ENCODE measurements at regions not wholly inside any gene's neighbourhood (a gene's known extent, or its start where the extent isn't known, plus 50 kb on each side); places are given as distances from the start of the nearest gene placed in this dataset.

- TF ChIP-seq ZNF462 (CRISPR knock-in tag; IDR thresholded peaks at IDR 0.05) (no peak), CTCF (conservative IDR thresholded peaks at IDR 0.05; ENCODE audit: low read depth in 2 of 2) (no peak), JUNB (IDR thresholded peaks at IDR 0.05; ENCODE audit: unreplicated experiment) (no peak)
These were observed 465.4 kb downstream of the FSCB start (continued) for GRCh38 chr14:44041700-44042099.

- Histone ChIP-seq H3K9me2 (ENCODE audit: insufficient read depth) (peaks cover 11% of the 10 kb centered on the region; the same call in 1 of the 2 replicates), H3K36me3 (ENCODE audit: insufficient read depth) (no peaks in the 10 kb centered on the region), H3K4me2 (no peak overlapping the region), H2AFZ (no peak overlapping the region), H3F3A (replicated peaks; ENCODE audit: low read depth) (no peaks in the 10 kb centered on the region), H3K27ac (ENCODE audit: low read depth) (no peak overlapping the region), H3K4me3 (no peak overlapping the region), H3K27me3 (ENCODE audit: insufficient read depth) (no peaks in the 10 kb centered on the region), H3K79me2 (replicated peaks; ENCODE audit: insufficient read depth) (no peaks in the 10 kb centered on the region), H3K4me1 (ENCODE audit: insufficient read depth) (no peaks in the 10 kb centered on the region), H4K20me1 (replicated peaks; ENCODE audit: insufficient read depth) (no peaks in the 10 kb centered on the region)
- peaks cover 2% of the 10 kb centered on the region for H3K27me3 Mint-ChIP-seq (ENCODE audit: insufficient read depth, low read depth, poor library complexity)
- H3K4me3 Mint-ChIP-seq: no peak overlapping the region
- peaks cover 18% of the 10 kb centered on the region for H3K36me3 Mint-ChIP-seq (ENCODE audit: low read depth)
- H3K27ac Mint-ChIP-seq: no peak overlapping the region
- no peak for TF ChIP-seq JUNB (IDR thresholded peaks at IDR 0.05; ENCODE audit: unreplicated experiment)
- no peak for TF ChIP-seq CREB1 (CRISPR knock-in tag; IDR thresholded peaks at IDR 0.05; ENCODE audit: low read depth)
- no peak for TF ChIP-seq ETS1 (IDR thresholded peaks at IDR 0.05)
- no peak for TF ChIP-seq ZNF331 (CRISPR knock-in tag; IDR thresholded peaks at IDR 0.05; ENCODE audit: low read depth)
- TF ChIP-seq EZH2 (IDR thresholded peaks at IDR 0.05; ENCODE audit: low read depth, unreplicated experiment): no peak
- no peak for TF ChIP-seq CTCF (conservative IDR thresholded peaks at IDR 0.05; ENCODE audit: low read depth in 2 of 2)
- no peak for TF ChIP-seq EZH2phosphoT487 (IDR thresholded peaks at IDR 0.05; ENCODE audit: unreplicated experiment)
- TF ChIP-seq POLR2AphosphoS5 (IDR thresholded peaks at IDR 0.05; ENCODE audit: low read depth): no peak
- no peak for TF ChIP-seq ZNF114 (CRISPR knock-in tag; IDR thresholded peaks at IDR 0.05)
- no peak for TF ChIP-seq STAT1 (IDR thresholded peaks at IDR 0.05; ENCODE audit: unreplicated experiment)
- peaks cover 27% of the 10 kb centered on the region for H3K9me3 Mint-ChIP-seq
- peaks cover 2% of the 10 kb centered on the region; the same call in 1 of the 3 replicates for H3K4me1 Mint-ChIP-seq
- DNase-seq (ENCODE audit: low spot score) (no peak), ATAC-seq (no peak)
These were observed 466.5 kb downstream of the FSCB start for GRCh38 chr14:44040561-44040960.

All from GM23338 (cell line).